ENCODE measurements at regions not wholly inside any gene's neighbourhood (a gene's known extent, or its start where the extent isn't known, plus 50 kb on each side); places are given as distances from the start of the nearest gene placed in this dataset.

- no peaks in the 10 kb centered on the region for H3K27me3 Mint-ChIP-seq (ENCODE audit: low read depth)
Observed at GRCh38 chr9:79007701-79008483, 563.9 kb upstream of the TLE4 start.

GRCh38 chr9:79008916-79009315 is 562.8 kb upstream of the TLE4 start:
- no peaks in the 10 kb centered on the region for H3K27me3 Mint-ChIP-seq (ENCODE audit: low read depth)
- H3K4me3 Mint-ChIP-seq: no peak overlapping the region
- no peak overlapping the region for H3K27ac Mint-ChIP-seq
- no peaks in the 10 kb centered on the region for H3K36me3 Mint-ChIP-seq (ENCODE audit: low read depth)
- no peaks in the 10 kb centered on the region for H3K4me1 Mint-ChIP-seq (ENCODE audit: low read depth)
- H3K9me3 Mint-ChIP-seq: no peaks in the 10 kb centered on the region

More at GRCh38 chr9:79007701-79008483, 563.9 kb upstream of the TLE4 start:
- Mint-ChIP-seq H3K9me3 (no peaks in the 10 kb centered on the region), H3K4me3 (no peak overlapping the region), H3K27ac (no peak overlapping the region), H3K36me3 (ENCODE audit: low read depth) (no peaks in the 10 kb centered on the region), H3K4me1 (ENCODE audit: low read depth) (no peaks in the 10 kb centered on the region)

DNA sequence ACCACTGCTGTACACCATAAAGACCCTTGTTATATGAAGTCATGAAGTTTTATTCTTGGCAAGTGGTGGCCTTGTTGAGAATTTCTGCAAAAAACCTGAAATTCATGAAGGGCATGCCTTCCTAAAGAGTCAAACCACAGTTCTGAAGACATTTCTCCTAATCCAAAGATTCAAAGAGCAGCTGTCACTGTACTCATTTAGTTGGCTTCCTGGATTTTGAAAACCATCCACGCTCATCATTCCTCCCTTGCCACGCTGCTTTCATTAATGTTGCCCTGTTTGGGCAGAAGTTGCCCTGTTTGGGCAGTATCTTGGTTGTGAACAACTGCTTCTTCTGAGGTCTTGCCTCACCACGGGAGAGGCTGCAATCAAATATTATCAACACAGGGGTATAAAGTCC is 560.3 kb upstream of the TLE4 start:
- Mint-ChIP-seq H3K27ac (no peak overlapping the region), H3K36me3 (ENCODE audit: low read depth) (no peaks in the 10 kb centered on the region), H3K4me3 (no peak overlapping the region), H3K4me1 (ENCODE audit: low read depth) (no peaks in the 10 kb centered on the region), H3K9me3 (no peaks in the 10 kb centered on the region), H3K27me3 (ENCODE audit: low read depth) (no peaks in the 10 kb centered on the region)

DNA sequence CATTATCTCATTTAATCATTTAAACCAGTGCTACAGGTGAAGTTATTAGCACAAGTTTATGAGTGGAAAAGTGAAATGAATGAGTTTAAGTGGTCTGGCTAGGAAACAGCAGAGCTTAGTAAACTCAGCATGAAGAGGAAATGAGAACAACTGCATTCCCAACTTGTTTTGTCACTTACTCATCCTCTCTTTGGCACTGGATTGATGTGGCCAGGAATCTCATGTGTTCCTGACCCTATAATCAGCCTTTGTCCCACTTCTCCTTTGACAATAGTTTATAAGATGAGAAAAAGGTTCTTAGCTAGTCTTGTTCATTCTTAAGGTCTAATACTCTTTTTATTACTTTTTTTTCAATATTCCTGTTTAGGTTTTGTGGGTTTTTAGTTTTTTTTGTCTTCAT is 559.2 kb upstream of the TLE4 start:
- Mint-ChIP-seq H3K4me3 (no peak overlapping the region), H3K27me3 (ENCODE audit: low read depth) (no peaks in the 10 kb centered on the region), H3K27ac (no peak overlapping the region), H3K4me1 (ENCODE audit: low read depth) (no peaks in the 10 kb centered on the region), H3K9me3 (no peaks in the 10 kb centered on the region), H3K36me3 (ENCODE audit: low read depth) (no peaks in the 10 kb centered on the region)

- H3K27ac Mint-ChIP-seq: no peak overlapping the region
- no peaks in the 10 kb centered on the region for H3K27me3 Mint-ChIP-seq (ENCODE audit: low read depth)
- H3K4me3 Mint-ChIP-seq: no peak overlapping the region
- no peaks in the 10 kb centered on the region for H3K9me3 Mint-ChIP-seq
- H3K4me1 Mint-ChIP-seq (ENCODE audit: low read depth): no peaks in the 10 kb centered on the region
- no peaks in the 10 kb centered on the region for H3K36me3 Mint-ChIP-seq (ENCODE audit: low read depth)
Observed at GRCh38 chr9:79013715-79014610, 557.8 kb upstream of the TLE4 start.

DNA sequence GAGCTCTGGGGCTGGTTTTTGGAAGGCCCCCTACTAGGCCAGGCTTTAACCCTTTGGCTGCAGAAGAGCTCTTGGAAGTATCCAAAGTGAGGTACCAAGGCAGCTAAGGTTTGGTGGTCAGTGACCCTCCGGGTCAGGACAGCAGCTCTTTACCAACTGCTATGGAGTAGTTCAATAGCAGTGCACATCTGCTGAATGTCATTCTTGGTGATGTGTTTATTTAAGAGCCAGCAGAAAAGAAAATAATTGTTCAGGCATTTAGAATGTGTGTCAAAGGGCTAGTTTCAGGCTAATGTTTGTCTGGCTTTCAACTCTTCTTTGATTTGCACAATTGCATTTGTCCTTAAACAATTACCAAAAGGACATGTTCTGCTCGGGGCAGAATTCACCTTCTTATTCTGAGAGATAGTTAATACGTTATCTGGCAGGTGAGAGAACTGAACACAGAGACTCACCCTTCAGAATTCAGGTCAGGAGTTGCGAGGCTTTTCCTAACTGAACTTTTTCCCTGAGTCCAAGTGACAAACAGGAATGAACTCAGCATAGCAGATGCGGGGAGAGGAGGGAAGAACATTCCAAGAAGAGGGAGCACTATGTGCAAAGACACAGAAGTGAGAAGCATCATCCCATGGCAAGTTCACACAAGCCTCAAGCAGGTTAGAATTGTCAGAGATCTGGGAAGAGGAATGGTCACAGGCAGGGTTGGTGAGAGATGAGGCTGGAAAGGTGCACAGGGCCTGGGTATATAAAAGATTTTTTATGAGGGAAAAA is 556.7 kb upstream of the TLE4 start:
- Mint-ChIP-seq H3K4me3 (no peak overlapping the region), H3K9me3 (no peaks in the 10 kb centered on the region), H3K36me3 (ENCODE audit: low read depth) (no peaks in the 10 kb centered on the region), H3K27ac (no peak overlapping the region), H3K27me3 (ENCODE audit: low read depth) (no peaks in the 10 kb centered on the region), H3K4me1 (ENCODE audit: low read depth) (no peaks in the 10 kb centered on the region)

DNA sequence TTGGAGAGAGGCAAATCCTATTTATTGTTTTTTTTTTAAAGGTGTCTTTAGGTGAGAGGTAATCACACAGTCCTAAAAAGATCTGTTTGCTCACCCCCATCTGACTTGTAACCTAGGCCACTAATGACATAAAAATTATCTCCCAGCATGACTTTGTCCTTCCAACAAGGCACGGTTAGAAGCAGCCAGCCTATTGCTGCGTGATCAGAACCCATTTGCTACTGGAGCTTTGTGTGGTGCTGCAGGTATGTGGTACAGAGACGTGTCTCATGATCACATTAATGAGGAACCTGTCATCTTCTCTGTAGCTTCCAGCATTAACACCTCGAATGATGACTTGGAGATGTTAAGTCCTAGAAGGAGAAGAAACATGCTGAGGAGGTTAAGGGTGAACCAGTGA is 555.8 kb upstream of the TLE4 start:
- H3K36me3 Mint-ChIP-seq (ENCODE audit: low read depth): no peaks in the 10 kb centered on the region
- H3K9me3 Mint-ChIP-seq: no peaks in the 10 kb centered on the region
- no peaks in the 10 kb centered on the region for H3K27me3 Mint-ChIP-seq (ENCODE audit: low read depth)
- H3K4me1 Mint-ChIP-seq (ENCODE audit: low read depth): no peaks in the 10 kb centered on the region
- no peak overlapping the region for H3K27ac Mint-ChIP-seq
- H3K4me3 Mint-ChIP-seq: no peak overlapping the region

GRCh38 chr9:79020276-79020675 is 551.5 kb upstream of the TLE4 start:
- H3K9me3 Mint-ChIP-seq: no peaks in the 10 kb centered on the region

DNA sequence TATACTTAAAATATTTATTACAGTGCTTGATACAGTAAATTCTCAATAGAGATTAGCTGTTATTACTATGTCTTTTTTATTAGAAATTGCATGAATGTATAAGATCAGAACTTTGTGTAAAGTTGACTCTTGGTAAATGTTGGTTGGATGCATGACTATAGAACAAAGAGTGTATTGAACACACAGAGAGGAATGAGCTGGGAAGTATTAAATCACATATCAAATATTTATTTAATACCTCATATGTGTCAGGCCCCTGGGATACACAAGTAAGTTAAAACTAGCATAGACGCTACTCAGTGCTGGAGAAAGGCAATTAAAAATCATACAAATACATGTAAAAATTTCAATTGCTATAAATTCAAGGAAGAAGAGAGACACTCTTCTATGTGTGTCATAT is 550.7 kb upstream of the TLE4 start:
- Mint-ChIP-seq H3K27me3 (ENCODE audit: low read depth) (no peaks in the 10 kb centered on the region), H3K27ac (no peak overlapping the region), H3K36me3 (ENCODE audit: low read depth) (no peaks in the 10 kb centered on the region), H3K9me3 (no peaks in the 10 kb centered on the region), H3K4me1 (ENCODE audit: low read depth) (no peaks in the 10 kb centered on the region), H3K4me3 (no peak overlapping the region)

More at GRCh38 chr9:79020276-79020675, 551.5 kb upstream of the TLE4 start:
- H3K27ac Mint-ChIP-seq: no peak overlapping the region
- H3K36me3 Mint-ChIP-seq (ENCODE audit: low read depth): no peaks in the 10 kb centered on the region
- no peaks in the 10 kb centered on the region for H3K27me3 Mint-ChIP-seq (ENCODE audit: low read depth)
- H3K4me3 Mint-ChIP-seq: no peak overlapping the region
- H3K4me1 Mint-ChIP-seq (ENCODE audit: low read depth): no peaks in the 10 kb centered on the region

DNA sequence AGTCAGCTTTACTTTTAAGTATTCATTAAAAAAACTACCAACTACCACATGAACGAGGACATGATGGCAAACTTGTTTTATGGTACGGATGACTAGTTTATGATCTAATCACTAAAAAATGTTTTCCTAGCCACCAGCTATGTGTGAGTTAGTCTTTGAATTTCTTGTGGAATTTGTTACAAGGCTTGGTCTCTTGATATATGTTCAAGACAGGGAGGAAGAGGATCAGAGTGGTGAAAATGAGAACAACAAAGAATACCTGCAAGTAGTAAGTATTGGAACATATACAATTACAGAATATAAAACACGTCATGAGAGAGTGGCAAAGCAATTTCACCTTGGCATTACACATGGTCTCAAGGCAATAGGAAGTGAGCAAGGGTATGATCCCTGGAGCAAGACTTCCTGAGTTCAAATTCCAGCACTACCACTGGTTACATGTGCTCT is 548.6 kb upstream of the TLE4 start:
- no peaks in the 10 kb centered on the region for H3K4me1 Mint-ChIP-seq (ENCODE audit: low read depth)
- no peak overlapping the region for H3K27ac Mint-ChIP-seq
- H3K36me3 Mint-ChIP-seq (ENCODE audit: low read depth): no peaks in the 10 kb centered on the region
- H3K27me3 Mint-ChIP-seq (ENCODE audit: low read depth): no peaks in the 10 kb centered on the region
- H3K9me3 Mint-ChIP-seq: no peaks in the 10 kb centered on the region
- no peak overlapping the region for H3K4me3 Mint-ChIP-seq

DNA sequence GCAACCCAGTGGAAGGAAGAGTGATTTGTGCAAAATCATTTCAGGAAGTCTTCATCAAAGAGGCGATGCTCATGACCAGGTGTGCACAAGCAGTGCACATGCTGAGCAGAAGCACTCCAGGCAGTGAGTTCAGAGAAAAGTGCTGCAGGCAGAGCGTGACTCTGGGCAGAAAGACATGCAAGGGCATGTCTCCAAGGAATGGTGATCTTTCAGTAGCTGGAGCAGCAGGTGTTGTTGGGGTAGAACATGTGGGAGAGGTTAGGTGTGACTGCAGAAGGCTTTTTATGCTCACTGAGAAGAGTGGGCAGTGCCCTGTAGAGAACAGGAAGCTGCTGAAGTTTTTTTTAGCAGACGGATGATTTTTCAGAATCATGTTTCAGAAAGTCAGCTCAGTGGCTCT is 545.4 kb upstream of the TLE4 start:
- no peaks in the 10 kb centered on the region for H3K27me3 Mint-ChIP-seq (ENCODE audit: low read depth)
- H3K4me3 Mint-ChIP-seq: no peak overlapping the region
- H3K27ac Mint-ChIP-seq: no peak overlapping the region
- no peaks in the 10 kb centered on the region for H3K9me3 Mint-ChIP-seq
- no peaks in the 10 kb centered on the region for H3K4me1 Mint-ChIP-seq (ENCODE audit: low read depth)
- H3K36me3 Mint-ChIP-seq (ENCODE audit: low read depth): no peaks in the 10 kb centered on the region

DNA sequence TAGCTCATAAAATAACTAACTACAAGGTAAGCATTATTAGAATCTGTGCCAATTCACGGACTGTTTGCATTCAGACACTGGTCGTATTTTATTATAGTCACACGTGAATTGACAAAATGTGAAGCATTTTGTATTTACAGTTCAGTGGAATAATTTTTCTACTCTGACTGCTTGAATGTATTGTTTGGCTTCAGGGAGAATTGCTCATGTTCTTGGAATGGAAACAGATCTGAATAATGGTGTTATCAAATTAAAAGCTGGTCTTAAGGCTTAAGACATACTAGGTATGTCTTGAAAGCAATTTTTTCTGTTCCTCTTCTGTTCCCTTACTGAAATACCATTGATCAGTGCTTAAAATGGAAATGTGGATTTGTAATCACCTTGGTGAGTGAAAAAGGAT is 543.7 kb upstream of the TLE4 start:
- Mint-ChIP-seq H3K27ac (no peak overlapping the region), H3K4me1 (ENCODE audit: low read depth) (no peaks in the 10 kb centered on the region), H3K4me3 (no peak overlapping the region), H3K9me3 (no peaks in the 10 kb centered on the region), H3K36me3 (ENCODE audit: low read depth) (no peaks in the 10 kb centered on the region), H3K27me3 (ENCODE audit: low read depth) (no peaks in the 10 kb centered on the region)

GRCh38 chr9:79034583-79034982 is 537.2 kb upstream of the TLE4 start:
- no peaks in the 10 kb centered on the region for H3K36me3 Mint-ChIP-seq (ENCODE audit: low read depth)
- no peak overlapping the region for H3K4me3 Mint-ChIP-seq
- H3K27me3 Mint-ChIP-seq (ENCODE audit: low read depth): no peaks in the 10 kb centered on the region
- H3K4me1 Mint-ChIP-seq (ENCODE audit: low read depth): no peaks in the 10 kb centered on the region
- no peaks in the 10 kb centered on the region for H3K9me3 Mint-ChIP-seq
- no peak overlapping the region for H3K27ac Mint-ChIP-seq

DNA sequence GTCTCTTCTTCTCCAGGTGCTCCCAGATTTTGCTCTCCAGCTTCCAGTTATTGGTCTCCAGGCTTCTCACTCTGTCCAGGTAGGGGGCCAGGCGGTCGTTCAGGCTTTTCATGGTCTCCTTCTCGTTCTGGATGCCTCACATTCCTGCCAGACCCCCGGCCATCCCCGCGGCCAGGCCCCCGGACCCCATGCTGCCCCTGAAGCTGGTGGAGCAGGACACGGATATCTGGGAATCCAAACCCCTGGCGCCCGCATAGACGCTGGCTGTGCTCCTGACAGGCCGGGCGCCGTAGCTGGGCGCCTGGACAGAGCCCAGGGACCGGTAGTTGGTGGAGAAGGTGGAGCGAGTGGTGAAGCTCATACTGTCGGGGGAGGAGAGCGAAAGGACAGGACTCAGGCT is 534.4 kb upstream of the TLE4 start:
- H3K4me3 Mint-ChIP-seq: no peak overlapping the region
- no peaks in the 10 kb centered on the region for H3K9me3 Mint-ChIP-seq
- no peaks in the 10 kb centered on the region for H3K4me1 Mint-ChIP-seq (ENCODE audit: low read depth)
- no peaks in the 10 kb centered on the region for H3K36me3 Mint-ChIP-seq (ENCODE audit: low read depth)
- H3K27me3 Mint-ChIP-seq (ENCODE audit: low read depth): no peaks in the 10 kb centered on the region
- no peak overlapping the region for H3K27ac Mint-ChIP-seq

All from T-helper 1 cell treated with Interleukin-12 subunit alpha and Interleukin-12 subunit beta and Interleukin-4 antibody, amounts not matched to agents 30 μg/mL and 1 μg/mL, for 36 hours (primary cell).